Stimulated activated CD4-positive, alpha-beta T cell treated with anti-CD3 and anti-CD28 coated beads, Interleukin-1b, Interleukin-23, amount 100 ng/mL, for 48 hours (primary cell): ENCODE measurements at regions not wholly inside any gene's neighbourhood (a gene's known extent, or its start where the extent isn't known, plus 50 kb on each side); places are given as distances from the start of the nearest gene placed in this dataset.
"Not testable (repeated sequence)": the region's sequence is repeated elsewhere in the genome, so short reads cannot be mapped to it uniquely, and the experiment has no call there.

Source experiments
- DNase-seq: peaks from one replicate; pipeline ENCODE4 v3.0.0-alpha.2; 2020

DNA sequence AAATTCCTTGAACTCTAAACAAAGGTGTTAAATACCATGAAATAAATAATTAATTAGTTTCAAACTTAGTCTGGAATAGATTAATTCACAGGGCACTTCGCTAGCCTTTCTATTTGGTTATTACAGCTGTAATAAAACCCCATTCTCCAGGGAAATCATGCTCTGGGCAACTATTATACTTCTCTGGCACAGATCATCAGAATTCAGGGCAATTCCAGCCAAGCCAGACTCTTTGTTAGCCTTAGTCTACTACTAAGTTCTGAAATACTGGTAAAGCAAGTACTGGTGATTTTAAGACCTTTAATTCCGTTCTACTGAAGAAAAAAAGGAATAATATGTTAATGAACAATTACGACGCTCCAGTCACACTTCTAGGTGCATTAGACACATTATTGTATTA is 123.4 kb upstream of the PDE1A start:
- no peak for DNase-seq

DNA sequence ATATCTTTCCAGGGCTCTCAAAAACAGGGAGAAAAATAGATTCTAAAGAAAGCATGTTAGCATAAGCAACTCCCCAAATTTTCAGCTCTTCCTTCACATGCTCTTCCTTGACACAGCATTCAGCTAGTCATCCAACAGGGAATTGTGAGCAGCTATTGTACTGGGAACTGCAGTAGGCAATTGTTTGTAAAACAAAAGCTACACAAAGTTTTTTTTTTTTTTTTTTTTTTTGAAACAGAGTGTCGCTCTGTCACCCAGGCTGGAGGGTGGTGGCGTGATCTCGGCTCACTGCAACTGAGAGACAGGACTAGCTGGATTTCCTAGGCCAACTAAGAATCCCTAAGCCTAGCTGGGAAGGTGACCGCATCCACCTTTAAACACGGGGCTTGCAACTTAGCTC is 125.4 kb upstream of the PDE1A start:
- not testable (repeated sequence) for DNase-seq

DNA sequence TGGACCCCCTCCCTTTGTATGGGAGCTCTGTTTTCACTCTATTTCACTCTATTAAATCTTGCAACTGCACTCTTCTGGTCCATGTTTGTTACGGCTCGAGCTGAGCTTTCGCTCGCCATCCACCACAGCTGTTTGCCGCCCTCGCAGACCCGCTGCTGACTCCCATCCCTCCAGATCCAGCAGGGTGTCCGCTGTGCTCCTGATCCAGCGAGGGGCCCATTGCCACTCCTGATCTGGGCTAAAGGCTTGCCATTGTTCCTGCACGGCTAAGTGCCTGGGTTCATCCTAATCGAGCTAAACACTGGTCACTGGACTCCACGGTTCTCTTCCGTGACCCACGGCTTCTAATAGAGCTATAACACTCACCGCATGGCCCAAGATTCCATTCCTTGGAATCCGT is 125.9 kb upstream of the PDE1A start:
- not testable (repeated sequence) for DNase-seq

DNA sequence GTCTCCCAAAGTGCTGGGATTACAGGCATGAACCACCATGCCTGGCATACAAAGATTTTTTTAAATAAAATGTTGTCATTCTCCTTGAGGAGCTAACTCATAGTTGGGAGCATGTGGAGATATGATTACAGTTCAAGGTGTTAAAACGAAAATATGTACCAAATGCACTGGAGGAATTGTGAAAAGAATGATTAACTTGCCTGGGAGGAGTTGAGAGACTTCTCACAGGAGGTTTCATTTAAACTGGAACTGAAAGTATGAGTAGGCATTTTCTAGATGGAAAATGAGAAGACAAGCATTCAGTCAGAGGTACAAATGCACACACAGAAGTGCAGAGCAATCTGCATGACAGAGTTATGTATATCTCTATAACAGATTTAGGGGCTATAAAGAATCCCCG is 126.6 kb upstream of the PDE1A start:
- DNase-seq = no peak

DNA sequence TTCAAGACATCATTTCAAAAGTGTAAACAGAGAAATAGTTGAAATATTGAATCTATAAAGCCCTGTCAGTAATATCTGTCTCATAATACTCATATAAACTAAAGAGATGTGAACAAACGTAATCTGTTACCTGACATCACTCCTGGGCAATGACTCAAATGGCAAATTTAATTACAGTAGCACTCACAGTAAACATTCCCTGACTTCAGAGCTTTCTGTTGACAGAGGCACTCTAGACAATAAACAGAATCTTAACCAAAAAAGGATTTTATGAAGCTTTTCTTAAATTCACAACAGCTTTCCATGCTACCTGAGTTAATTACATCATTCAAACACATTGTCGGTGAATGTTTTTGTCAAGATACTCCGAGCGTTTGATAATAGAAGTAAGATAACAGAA is 128.1 kb upstream of the PDE1A start:
- DNase-seq = no peak

DNA sequence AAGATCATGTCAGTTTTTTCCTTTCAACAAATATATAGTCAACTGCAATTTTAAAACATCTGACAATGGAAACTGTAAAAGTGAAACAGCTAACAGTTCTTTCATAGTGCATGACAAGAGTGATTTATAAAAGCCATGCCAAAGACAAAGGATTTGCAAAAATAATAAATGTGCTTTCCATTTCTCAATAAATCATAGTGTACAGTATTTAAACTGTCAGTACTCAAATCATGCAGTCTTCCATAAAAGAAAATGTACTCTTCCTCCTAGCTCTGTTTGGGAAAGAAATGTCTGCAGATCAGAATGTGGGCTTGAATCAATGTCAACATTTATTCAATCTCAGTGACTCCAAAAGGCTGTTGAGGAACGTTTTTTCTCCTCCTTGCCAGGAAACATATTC is 131.7 kb upstream of the PDE1A start:
- no peak for DNase-seq

DNA sequence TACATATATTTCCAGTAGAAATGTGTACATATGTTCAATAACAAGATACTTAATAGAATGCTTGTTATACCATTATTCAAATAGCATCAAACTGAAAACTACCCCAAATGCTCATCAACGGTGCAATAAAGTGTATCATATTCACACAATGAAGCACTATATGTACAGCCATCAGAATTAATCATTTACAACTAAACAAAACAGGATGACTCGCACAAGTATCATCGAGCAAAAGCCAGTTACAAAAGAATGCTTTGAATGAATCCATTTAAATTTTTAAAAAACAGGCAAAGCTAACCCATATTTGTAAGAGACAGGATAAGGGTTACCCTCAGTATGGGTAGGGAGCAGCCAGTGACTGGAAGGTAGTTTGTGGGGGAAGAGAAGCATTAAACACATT is 132.8 kb upstream of the PDE1A start:
- no peak for DNase-seq

DNA sequence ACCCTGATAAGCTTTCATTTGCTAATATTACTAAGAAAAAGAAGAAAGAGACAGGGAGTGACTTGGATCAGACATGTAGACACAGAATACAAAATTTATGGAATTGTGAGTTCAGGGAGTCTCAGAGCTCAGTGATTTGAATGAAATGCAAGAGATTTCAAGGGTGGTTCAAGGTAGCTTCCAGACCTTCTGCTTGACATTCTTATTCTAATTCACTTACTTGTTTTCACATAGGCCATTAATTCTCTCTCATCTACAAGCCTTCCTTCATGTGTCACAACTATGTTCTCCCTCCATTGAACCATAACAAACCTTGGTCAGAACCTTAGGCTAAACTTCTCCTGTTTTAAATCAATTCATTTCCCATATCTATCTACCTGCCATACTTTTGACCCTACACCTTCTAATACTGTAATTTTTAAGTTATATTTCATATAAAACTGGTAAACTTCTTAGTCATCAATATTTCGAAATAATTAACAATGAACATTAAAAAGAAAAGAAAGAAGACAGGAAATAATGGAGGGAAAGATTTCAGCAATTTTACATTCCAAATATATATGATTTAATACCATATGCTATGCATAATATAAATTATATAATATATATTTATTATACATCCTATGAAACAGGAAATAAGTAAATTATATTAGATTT is 139.2 kb upstream of the PDE1A start:
- DNase-seq = no peak

DNA sequence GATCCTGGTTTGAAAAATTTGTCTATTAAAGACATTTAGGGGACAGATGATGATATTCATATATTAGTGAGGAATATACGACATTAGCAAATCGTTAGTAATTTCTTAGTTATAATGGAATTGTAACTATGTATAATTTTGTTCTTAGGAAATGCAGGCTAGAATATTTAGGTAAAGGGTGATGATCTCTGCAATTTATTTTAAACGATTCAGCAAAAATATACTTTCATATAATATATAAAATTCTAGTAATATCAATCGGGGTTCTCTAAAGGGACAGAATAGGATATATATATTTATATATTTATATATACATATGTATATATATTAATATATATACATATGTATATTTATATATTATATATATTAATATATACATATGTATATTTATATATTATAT is 142.5 kb upstream of the DNAJC10 start:
- DNase-seq = no peak

DNA sequence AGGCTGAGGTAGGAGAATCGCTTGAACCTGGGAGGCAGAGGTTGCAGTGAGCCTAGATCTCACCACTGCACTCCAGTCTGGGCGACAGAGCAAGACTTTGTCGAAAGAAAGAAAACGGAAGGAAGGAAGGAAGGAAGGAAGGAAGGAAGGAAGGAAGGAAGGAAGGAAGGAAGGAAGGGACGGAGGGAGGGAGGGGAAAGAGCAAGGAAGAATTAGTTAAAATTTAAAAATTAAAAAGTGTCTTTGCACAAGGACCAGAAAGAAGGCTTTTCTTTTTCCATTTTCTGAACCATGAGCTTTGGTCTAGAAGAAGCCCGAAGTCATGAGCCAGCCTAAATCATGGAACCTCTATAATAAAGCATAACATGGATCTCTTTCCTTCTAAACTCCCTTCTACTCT is 138.2 kb upstream of the DNAJC10 start:
- no peak for DNase-seq

DNA sequence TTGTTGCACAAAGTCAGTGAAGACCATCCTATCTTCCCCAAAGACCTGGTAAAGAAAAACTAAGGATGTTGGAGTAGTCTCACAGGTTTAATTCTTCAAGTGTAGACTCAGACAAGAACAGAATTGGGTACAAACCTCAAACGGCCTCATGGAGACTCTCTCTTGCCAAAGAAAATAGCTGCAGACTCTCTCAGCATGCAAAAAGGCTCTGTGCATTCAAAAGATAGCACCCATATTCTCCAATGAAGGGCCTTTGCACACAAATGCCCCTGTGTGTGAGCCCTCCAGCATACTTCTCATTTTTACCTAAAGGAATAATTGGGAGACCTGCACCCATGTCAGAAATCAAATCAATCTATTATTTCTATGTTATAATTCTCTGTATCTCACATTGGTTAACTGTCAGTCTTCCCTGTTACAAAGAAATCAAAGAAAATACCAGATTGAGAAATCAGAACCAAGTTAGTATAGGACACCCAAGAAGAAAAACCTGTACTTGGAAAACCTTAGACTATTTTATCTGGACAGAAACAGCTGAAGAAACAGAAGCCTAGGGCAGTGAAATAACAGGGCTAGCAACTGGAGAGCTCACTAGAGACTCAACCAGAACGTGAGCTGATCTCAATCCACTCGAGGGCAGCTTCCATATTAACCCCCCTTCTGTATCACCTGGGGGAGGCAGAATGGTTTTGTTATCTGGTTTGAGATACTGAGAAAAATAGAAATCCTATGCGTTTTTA is 134.7 kb upstream of the DNAJC10 start:
- DNase-seq = no peak

DNA sequence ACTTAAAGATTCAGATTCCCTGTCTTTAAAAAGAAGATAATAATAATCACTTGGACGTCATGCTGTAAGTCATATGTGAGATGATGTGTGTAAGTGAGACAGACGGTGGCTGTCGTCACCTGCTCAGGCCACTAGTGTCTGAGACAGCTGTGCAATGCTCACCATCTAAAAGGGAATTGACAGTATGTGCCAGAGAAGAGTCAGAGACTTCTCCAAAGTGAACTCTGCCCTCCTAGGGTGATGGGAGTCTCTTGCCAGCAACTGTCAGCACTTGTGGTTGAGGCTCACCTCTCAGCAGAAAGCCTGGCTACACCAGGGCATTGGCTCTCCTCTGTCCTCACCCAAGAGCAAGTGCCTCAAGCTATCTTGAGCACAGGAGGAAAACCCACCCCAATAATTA is 131.6 kb upstream of the DNAJC10 start:
- DNase-seq = no peak

DNA sequence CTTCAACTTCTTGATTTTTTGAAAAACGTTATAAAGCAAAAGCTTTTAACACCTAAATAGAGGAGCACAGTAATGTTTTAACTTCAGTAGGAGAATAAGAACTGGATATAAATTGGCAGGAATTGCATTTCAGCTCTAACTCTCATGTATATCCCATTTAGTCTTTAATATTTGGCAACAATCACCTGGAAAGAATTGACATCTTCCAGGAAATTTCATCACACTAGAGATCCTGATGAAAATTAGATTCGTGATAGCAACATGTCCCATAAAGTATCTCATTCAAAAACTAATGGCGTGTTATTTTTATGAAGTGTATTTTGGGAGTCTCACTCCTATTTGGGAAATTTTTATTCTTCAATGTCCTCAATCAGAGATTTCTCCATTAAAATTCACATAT is 131.1 kb upstream of the DNAJC10 start:
- no peak for DNase-seq

DNA sequence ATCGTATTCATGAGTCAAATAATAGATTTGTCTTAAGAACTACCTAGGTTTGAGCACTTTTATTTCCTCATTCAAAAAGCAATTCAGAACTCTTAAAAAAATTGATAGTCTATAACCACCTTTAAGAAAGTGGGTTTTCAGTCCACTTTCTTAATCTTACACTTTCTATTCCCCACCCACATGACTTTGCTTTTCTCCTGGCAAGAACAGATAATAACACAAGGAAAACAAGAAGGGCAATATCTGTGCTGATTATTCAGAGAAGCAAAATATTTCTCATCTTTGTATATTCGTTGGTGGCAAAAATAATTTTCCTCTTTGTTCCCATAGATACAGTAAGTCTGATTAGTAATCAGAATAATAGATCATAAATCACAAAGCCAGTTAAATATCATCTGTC is 130.6 kb upstream of the DNAJC10 start:
- DNase-seq = no peak

DNA sequence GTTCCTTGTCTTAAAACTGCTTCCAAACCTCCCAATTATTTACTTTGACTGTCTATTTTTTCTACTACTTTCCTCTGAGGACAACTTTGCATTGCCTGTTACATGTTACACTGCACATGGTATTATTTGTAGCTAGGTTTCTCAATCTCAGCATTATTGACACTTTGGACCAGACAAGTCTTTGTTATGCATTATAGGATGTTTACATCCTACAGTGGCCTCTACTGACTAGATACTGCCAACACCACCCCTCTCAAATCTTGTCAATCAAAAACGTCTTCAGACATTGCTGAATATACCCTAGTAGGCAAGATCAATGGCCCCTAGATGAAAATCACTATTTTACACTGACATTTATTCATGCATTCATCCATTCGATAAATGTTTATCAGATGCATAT is 129.6 kb upstream of the DNAJC10 start:
- DNase-seq = no peak

DNA sequence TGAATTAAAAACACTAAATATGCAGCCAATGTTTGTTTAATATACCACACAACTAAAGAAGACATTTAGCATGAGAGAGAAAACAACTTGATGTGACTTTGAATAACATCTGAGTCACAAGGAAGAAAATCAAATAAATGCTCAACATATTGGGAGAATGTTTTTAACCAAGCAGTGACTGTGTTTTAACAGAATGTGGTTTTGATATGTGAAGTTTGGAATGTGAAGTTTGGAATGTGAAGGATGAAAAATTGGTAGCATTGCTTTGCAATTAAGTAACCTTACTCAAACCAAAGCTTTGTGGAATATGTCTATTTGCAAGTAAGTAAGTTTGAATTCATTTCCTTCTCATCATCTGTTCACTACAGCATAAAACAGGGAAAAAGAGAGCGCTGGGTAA is 128.2 kb upstream of the DNAJC10 start:
- DNase-seq = no peak

DNA sequence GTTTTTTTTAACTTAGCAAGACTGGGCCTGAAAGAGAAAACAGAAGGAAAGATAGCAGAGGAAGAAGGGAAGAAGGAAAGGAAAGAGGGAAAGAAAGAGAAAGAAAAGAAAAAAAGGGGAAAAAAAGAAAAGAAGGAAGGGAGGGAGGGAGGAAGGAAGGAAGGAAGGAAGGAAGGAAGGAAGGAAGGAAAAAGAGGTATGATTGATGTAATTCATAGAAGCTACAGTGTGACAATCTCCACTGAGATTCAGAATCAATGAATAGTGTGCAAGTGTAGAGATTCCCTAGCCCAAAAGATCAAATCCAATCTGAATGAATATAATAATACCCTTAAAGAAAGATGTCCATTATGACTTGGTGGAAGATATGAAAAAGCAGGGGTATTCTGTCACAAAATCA is 126.9 kb upstream of the DNAJC10 start:
- DNase-seq = no peak

DNA sequence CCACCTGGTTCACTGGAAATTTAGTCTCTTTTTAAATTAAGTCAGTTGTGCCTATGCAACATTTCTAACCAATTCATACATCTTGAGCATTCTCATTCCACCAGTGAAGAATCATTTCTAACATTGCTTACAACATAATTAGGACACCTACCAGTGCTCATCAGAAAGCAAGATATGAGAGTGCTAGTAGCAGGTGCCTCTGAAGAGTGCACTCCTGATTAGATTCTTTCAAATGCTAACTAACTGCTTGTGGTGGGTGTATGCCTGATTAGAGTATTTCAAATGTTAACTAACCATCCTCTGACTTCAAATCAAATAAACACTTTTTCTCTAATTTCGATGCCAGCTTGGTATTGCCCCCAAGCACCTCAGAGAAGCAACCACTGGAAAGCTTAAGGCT is 124.3 kb upstream of the DNAJC10 start:
- no peak for DNase-seq

DNA sequence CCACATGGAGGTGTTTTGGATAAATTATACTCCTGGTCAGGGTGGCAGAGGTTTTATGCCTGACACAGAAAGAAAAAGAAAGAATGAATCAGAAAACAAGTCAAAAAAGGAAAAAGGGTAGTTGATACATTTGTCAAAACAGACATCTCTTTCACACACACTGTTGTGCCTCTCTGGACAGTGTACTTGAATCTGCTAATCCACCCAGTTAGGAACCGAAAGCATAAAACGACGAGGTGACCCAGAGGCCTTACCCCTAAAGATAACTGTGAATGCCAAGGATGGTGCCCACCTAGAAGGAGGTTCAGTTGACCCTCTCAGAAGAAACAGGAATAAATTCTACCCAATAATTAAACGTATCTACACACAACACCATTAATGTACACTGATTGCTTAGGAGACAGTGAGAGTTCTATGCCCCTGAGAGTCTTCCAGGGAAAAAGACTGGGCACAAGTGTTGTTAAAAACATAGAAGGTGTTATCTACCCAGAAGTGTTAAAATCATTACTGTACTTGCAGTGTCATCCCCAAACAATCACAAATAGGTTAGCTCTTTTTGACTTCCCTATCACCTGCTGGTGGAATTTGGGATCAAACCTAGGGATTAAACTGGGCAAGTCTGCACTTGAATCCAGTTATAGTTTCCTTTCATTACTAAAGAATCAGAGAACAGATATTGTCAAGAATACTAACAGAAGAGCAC is 123.2 kb upstream of the DNAJC10 start:
- DNase-seq = no peak

DNA sequence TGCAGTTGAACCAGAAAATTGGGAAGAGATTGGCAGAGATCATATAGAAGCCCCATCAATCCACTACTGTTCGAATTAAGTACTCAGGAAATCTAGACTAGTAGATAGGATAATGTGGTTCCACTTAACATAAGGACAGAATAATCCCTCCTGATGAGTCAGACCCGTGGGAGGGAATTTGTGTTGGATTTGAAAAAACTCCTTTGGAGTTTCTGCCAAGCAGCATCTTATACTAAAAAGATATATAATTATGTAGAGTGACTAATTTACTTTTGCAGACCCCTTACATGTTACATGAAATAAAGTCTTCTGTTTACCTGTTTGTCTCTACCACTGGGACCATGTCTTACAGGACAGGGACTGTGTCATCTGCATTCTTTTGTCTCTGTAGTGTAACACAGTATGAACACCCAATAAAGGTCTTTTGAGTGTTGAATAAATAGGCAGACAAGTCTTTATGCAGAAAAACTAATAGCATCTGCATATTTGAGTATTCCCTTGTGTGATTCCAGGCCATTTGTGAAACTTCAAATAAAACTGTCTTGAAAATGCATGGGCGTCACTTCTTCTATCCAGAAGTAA is 122.6 kb upstream of the DNAJC10 start:
- DNase-seq = no peak

DNA sequence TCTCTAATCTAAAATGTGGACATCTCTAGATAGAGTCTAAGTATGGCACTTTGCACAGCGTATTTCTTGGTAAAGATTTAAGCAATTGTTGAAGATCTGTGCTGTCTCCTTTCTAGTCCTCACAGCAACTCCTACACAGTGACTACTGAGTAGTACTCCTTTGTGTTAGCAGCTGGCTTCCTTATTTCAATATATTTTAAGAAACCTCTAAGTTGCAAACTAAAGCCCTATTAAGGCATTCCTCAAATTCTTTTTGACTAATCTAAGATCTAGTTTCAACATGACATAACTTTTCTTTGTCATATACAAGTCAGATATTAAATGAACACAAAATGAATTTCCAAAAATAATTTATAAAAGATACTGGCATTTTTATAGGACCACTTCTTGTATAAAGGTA is 121.8 kb upstream of the DNAJC10 start:
- DNase-seq = no peak

DNA sequence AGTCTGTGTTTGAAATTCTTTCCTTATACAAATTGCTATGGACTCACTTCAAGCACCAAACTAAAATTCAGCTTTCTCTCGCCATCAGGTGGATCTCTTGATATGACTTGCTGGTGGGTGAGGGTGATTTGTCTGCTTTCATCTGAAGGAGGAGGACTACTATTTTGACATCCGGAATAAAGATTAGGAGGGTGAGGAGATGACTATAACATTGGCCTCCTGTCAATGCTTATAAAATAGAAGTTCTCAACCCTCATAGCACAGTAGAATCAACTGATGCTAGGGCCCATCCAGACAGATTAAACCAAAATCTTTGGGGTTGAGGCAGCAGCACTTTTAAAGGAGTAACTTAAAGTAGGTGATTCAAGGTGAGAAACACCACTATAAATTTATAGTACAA is 120.4 kb upstream of the DNAJC10 start:
- no peak for DNase-seq

DNA sequence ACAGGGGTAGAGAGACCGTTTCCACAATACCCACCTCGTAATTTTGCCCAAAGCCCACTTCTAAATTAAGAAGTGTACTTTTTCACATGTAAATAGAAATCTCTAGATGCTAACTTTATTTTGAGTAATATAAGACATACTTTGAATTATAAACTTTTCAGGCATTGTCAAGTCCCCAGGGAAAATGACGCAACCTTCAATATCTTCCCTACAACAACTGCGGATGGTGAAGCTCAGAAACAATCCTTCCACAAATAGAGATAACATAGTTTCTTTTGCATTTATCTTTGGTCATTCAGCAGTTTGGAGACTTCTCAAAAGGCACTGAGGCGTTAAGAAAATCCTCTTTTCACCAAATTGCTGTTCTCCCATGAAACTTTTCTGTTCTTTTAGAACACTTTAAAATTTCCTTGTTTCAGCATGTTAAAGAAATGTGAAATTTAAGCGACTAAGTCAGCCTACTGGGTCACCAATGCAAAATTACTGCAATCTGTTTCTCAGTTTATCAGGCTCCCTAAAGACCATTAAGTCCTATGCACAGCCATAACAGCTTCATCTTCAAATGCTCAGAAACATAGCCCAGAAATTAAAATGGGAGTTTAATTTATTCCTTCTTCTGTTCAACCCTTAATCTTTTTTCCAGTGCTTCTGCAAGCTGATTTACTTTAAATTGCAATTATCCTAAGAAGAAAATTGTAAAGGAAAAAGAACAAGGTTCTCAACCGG is 118.3 kb upstream of the DNAJC10 start:
- DNase-seq = no peak
